Gastrocnemius medialis (tissue), 4 donors: ENCODE measurements at regions not wholly inside any gene's neighbourhood (a gene's known extent, or its start where the extent isn't known, plus 50 kb on each side); places are given as distances from the start of the nearest gene placed in this dataset.

Source experiments
- POLR2A ChIP-seq, 2 donors: fragments of 450-650 bp; IDR thresholded peaks; one replicate each; pipeline ENCODE4 v1.6.1; 2017; ENCODE audit warnings: antibody characterized with exemption in 2 of 2, mild to moderate bottlenecking in 2 of 2, moderate library complexity in 2 of 2
- TF ChIP-seq, protein P1 (sequence below), 5 experiments: fragments of 450-650 bp in 3 of 5; fragments of 200-600 bp in 2 of 5; sonication (generic) in 2 of 5; IDR thresholded peaks in 4 of 5; conservative IDR thresholded peaks in 1 of 5; 1 replicate in 4 of 5; 2 replicates in 1 of 5; pipeline ENCODE4 v1.5.1; 2016 to 2019; ENCODE audit warnings: antibody characterized with exemption in 5 of 5, mild to moderate bottlenecking in 3 of 5, moderate library complexity in 3 of 5

DNA sequence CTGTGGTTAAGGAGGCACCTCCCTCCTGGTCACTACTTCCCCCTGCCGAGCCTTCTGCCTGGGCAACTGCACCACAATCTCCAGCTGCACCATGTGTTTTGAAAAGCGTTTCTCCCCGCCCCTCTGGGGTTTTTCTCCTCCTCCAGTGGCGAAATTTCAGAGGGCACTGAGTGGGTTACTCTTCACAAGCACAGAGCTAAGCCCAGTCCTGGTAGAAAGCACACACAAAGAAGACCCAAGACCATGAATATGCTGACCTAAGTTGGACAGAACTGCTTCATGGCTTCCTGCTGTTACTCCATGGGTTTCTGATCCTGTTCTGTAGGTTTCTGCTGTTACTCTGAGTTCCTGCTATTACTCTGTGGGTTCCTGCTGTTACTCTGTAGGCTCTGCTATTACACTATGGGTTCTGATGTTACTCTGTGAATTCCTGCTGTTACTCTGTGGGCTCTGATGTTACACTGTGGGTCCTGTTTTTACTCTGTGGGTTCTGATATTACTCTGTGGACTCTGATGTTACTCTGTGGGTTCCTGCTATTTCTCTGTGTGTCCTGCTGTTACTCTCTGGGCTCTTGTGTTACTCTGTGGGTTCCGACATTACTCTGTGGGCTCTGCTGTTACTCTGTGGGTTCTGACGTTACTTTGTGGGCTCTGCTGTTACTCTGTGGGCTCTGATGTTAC, 216.6 kb downstream of the RTP5 start:
- TF ChIP-seq, protein P1, sequence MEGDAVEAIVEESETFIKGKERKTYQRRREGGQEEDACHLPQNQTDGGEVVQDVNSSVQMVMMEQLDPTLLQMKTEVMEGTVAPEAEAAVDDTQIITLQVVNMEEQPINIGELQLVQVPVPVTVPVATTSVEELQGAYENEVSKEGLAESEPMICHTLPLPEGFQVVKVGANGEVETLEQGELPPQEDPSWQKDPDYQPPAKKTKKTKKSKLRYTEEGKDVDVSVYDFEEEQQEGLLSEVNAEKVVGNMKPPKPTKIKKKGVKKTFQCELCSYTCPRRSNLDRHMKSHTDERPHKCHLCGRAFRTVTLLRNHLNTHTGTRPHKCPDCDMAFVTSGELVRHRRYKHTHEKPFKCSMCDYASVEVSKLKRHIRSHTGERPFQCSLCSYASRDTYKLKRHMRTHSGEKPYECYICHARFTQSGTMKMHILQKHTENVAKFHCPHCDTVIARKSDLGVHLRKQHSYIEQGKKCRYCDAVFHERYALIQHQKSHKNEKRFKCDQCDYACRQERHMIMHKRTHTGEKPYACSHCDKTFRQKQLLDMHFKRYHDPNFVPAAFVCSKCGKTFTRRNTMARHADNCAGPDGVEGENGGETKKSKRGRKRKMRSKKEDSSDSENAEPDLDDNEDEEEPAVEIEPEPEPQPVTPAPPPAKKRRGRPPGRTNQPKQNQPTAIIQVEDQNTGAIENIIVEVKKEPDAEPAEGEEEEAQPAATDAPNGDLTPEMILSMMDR (IDR thresholded peaks at IDR 0.05 in 4 of 5, conservative IDR thresholded peaks at IDR 0.05 in 1 of 5) = no peak
- TF ChIP-seq POLR2A (IDR thresholded peaks at IDR 0.05) = no peak
